KMS-11 (cell line): ENCODE measurements at regions not wholly inside any gene's neighbourhood (a gene's known extent, or its start where the extent isn't known, plus 50 kb on each side); places are given as distances from the start of the nearest gene placed in this dataset.

ENCODE experiments used
- H2AFZ ChIP-seq: fragments of 200-600 bp; sonication (generic); 2 replicates; pipeline ENCODE4 v1.6.1; 2016; ENCODE audit warnings: antibody characterized with exemption, mixed run types, low read depth
- H3K27ac ChIP-seq: fragments of 200-600 bp; sonication (generic); 2 replicates; pipeline ENCODE4 v1.6.1; 2016; ENCODE audit warnings: mild to moderate bottlenecking, mixed run types
- H3K27me3 ChIP-seq: fragments of 200-600 bp; sonication (generic); 2 replicates; pipeline ENCODE4 v1.6.1; 2017; ENCODE audit warnings: mild to moderate bottlenecking, low read depth, mixed run types, moderate library complexity; ENCODE audit not compliant: insufficient read depth
- H3K36me3 ChIP-seq: fragments of 200-600 bp; sonication (generic); 2 replicates; pipeline ENCODE4 v1.6.1; 2017; ENCODE audit warnings: mild to moderate bottlenecking, mixed run types; ENCODE audit not compliant: insufficient read depth
- H3K4me1 ChIP-seq: fragments of 200-600 bp; sonication (generic); 2 replicates; pipeline ENCODE4 v1.6.1; 2016; ENCODE audit warnings: mild to moderate bottlenecking, low read depth, mixed run types; ENCODE audit not compliant: poor library complexity, severe bottlenecking
- H3K4me2 ChIP-seq: fragments of 200-600 bp; sonication (generic); 2 replicates; pipeline ENCODE4 v1.7.0; 2016; ENCODE audit warnings: mild to moderate bottlenecking, mixed run types
- H3K4me3 ChIP-seq: fragments of 200-600 bp; sonication (generic); IDR thresholded peaks from 2 replicates; pipeline ENCODE4 v1.6.1; 2017; ENCODE audit warnings: low read depth, low read length, mixed read lengths; ENCODE audit not compliant: insufficient read depth
- H3K79me2 ChIP-seq: fragments of 200-600 bp; sonication (generic); 2 replicates; pipeline ENCODE4 v1.6.1; 2016; ENCODE audit warnings: low read depth, mixed run types; ENCODE audit not compliant: insufficient read depth
- H3K9ac ChIP-seq: fragments of 200-600 bp; sonication (generic); 2 replicates; pipeline ENCODE4 v1.6.1; 2016; ENCODE audit warnings: mild to moderate bottlenecking, mixed run types
- H4K20me1 ChIP-seq: fragments of 200-600 bp; sonication (generic); 2 replicates; pipeline ENCODE4 v1.6.1; 2016; ENCODE audit warnings: mild to moderate bottlenecking, mixed run types; ENCODE audit not compliant: insufficient read depth
- TF ChIP-seq, protein P1 (sequence below): fragments of 200-600 bp; sonication (generic); conservative IDR thresholded peaks from 2 replicates; pipeline ENCODE4 v1.6.1; 2017; ENCODE audit warnings: low read depth, mild to moderate bottlenecking, antibody characterized with exemption, low read length, moderate library complexity, mixed read lengths

DNA sequence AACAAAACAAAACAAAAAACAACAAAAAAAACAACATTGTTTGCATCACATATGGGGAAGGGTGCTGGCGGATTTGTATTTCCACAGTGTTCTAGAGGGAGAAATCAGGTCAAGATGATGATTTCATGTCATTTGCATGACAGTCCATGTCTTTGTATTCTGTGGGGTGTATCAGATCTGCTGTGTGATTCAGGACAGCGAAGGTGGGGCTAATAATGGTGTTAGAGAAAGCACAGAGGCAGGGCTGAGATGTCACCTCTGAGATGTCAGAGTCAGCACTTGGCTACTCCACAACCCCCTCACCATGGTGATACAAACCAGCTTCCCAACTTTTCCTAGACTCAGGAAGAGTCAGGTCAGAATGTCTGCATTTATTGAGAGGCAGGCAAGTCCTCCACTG is 543.2 kb downstream of the BCL11B start:
- TF ChIP-seq, protein P1, sequence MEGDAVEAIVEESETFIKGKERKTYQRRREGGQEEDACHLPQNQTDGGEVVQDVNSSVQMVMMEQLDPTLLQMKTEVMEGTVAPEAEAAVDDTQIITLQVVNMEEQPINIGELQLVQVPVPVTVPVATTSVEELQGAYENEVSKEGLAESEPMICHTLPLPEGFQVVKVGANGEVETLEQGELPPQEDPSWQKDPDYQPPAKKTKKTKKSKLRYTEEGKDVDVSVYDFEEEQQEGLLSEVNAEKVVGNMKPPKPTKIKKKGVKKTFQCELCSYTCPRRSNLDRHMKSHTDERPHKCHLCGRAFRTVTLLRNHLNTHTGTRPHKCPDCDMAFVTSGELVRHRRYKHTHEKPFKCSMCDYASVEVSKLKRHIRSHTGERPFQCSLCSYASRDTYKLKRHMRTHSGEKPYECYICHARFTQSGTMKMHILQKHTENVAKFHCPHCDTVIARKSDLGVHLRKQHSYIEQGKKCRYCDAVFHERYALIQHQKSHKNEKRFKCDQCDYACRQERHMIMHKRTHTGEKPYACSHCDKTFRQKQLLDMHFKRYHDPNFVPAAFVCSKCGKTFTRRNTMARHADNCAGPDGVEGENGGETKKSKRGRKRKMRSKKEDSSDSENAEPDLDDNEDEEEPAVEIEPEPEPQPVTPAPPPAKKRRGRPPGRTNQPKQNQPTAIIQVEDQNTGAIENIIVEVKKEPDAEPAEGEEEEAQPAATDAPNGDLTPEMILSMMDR: no peak
- H3K27ac ChIP-seq: no peak overlapping the region
- H3K4me3 ChIP-seq: no peak overlapping the region
- no peak overlapping the region for H3K9ac ChIP-seq
- H2AFZ ChIP-seq: no peak overlapping the region
- no peaks in the 10 kb centered on the region for H3K27me3 ChIP-seq
- H3K79me2 ChIP-seq: no peaks in the 10 kb centered on the region
- H3K36me3 ChIP-seq: no peaks in the 10 kb centered on the region
- peaks cover 29% of the 10 kb centered on the region for H3K4me1 ChIP-seq
- no peaks in the 10 kb centered on the region for H4K20me1 ChIP-seq
- H3K4me2 ChIP-seq: no peak overlapping the region

DNA sequence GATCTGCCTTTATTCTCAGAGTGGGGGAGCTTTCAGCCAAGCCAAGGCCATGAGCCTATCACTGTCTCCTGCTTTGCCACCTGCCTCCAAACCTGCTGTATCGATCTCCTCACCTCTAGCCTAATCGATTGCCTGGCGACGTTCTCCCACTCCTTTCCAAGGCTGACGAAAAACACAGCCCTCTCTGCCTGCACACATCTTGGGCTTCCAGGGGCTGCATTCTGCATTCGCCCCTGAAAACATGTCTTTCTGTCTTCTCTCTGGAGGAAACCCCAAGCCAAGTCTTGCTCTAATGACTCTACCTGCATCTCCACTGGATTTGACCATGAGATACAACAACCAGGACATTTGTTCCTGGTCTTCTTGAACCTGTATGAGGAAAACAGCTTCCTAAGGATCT is 540.7 kb downstream of the BCL11B start:
- Histone ChIP-seq H3K36me3 (no peaks in the 10 kb centered on the region), H4K20me1 (no peaks in the 10 kb centered on the region), H3K27me3 (no peaks in the 10 kb centered on the region), H3K4me2 (no peak overlapping the region), H3K4me1 (peaks cover 5% of the 10 kb centered on the region), H2AFZ (no peak overlapping the region), H3K4me3 (no peak overlapping the region), H3K9ac (no peak overlapping the region), H3K79me2 (no peaks in the 10 kb centered on the region), H3K27ac (no peak overlapping the region)
- TF ChIP-seq, protein P1: no peak

DNA sequence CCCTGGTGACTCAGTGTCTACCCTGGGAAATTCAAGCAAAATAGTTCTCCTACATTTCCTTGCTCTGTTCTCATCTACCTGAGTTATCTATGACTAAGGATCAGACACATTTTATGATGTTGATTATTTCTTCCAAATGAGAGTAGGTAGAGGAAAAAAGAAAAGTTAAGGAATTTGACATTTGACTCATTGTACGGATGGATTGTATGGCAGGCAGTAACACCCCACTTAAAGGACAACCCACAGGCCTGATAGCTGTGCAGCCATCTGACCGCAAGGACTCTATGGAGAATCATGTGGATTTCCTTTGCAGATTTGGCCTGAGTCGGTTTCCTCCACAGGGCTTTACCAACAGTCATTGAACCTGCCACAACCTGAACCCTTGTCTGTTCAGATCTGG is 540.3 kb downstream of the BCL11B start:
- Histone ChIP-seq H2AFZ (no peak overlapping the region), H3K4me1 (peaks cover 2% of the 10 kb centered on the region), H3K79me2 (no peaks in the 10 kb centered on the region), H3K27ac (no peak overlapping the region), H3K36me3 (no peaks in the 10 kb centered on the region), H3K27me3 (no peaks in the 10 kb centered on the region), H3K4me3 (no peak overlapping the region), H4K20me1 (no peaks in the 10 kb centered on the region), H3K4me2 (no peak overlapping the region), H3K9ac (no peak overlapping the region)
- TF ChIP-seq, protein P1: no peak

DNA sequence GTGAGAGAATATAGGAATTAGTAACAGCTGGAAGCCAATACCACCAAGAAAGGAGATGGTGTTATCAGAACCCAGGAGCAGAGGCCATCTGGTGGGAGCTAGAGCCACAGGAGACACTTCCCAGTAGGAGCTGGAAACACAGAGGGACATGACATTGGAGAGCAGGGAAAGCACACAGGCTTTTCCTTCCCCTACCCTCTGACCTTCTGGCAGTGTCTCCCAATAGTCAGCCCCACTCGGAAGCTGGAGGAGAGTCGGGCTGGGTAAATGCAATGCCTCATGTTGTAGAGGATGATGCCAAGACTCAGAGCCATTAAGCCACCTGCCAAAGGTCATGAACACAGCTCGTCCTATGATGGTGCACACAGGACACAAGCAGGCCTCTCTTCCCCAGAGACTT is 538.5 kb downstream of the BCL11B start:
- Histone ChIP-seq H3K4me1 (no peaks in the 10 kb centered on the region), H4K20me1 (no peaks in the 10 kb centered on the region), H2AFZ (no peak overlapping the region), H3K27me3 (no peaks in the 10 kb centered on the region), H3K79me2 (no peaks in the 10 kb centered on the region), H3K4me2 (no peak overlapping the region), H3K36me3 (no peaks in the 10 kb centered on the region), H3K9ac (no peak overlapping the region), H3K27ac (no peak overlapping the region), H3K4me3 (no peak overlapping the region)
- TF ChIP-seq, protein P1: no peak
